Sigmoid colon (tissue), 4 donors: ENCODE measurements at regions not wholly inside any gene's neighbourhood (a gene's known extent, or its start where the extent isn't known, plus 50 kb on each side); places are given as distances from the start of the nearest gene placed in this dataset.

ENCODE experiments used
- POLR2A ChIP-seq, 2 donors: fragments of 450-650 bp; IDR thresholded peaks; one replicate each; pipeline ENCODE4 v1.6.1; 2016; ENCODE audit warnings: antibody characterized with exemption in 2 of 2, mild to moderate bottlenecking in 2 of 2, moderate library complexity in 2 of 2
- POLR2AphosphoS5 ChIP-seq, 4 donors: sonication (generic); formaldehyde crosslinking; IDR thresholded peaks; one replicate each; pipeline ENCODE4 v1.6.1; 2017; ENCODE audit warnings: antibody characterized with exemption in 4 of 4
- TF ChIP-seq, protein P1 (sequence below), 4 experiments: fragments of 450-650 bp in 3 of 4; fragments of 200-600 bp in 1 of 4; IDR thresholded peaks; one replicate each; pipeline ENCODE4 v1.5.1; 2016 to 2019; ENCODE audit warnings: antibody characterized with exemption in 4 of 4, mild to moderate bottlenecking in 3 of 4, moderate library complexity in 2 of 4

DNA sequence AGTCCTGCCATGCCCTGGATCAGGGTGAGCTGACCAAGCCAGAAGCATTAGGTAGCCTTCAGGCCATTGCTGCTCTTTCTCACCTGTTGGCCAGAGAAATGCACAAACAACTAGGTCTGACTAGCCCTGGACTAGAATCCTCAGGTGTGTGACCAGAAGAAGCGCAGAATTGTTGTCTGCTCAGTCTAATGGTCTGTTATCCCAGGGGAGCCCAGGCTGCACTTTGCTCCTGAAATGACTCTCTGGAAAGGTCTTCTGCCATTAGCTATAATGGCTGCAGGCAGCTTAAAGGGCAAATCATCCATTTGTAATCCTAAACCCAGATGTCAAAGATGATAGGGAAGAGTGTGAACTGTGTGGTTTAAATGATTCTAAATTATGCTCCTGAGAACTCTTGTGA lies 246.1 kb downstream of the NFKBIZ start:
- TF ChIP-seq, protein P1, sequence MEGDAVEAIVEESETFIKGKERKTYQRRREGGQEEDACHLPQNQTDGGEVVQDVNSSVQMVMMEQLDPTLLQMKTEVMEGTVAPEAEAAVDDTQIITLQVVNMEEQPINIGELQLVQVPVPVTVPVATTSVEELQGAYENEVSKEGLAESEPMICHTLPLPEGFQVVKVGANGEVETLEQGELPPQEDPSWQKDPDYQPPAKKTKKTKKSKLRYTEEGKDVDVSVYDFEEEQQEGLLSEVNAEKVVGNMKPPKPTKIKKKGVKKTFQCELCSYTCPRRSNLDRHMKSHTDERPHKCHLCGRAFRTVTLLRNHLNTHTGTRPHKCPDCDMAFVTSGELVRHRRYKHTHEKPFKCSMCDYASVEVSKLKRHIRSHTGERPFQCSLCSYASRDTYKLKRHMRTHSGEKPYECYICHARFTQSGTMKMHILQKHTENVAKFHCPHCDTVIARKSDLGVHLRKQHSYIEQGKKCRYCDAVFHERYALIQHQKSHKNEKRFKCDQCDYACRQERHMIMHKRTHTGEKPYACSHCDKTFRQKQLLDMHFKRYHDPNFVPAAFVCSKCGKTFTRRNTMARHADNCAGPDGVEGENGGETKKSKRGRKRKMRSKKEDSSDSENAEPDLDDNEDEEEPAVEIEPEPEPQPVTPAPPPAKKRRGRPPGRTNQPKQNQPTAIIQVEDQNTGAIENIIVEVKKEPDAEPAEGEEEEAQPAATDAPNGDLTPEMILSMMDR (IDR thresholded peaks at IDR 0.05), result no peak
- TF ChIP-seq POLR2AphosphoS5 (IDR thresholded peaks at IDR 0.05) (no peak), POLR2A (IDR thresholded peaks at IDR 0.05) (no peak)
